Central memory CD8-positive, alpha-beta T cell (primary cell): ENCODE measurements at regions not wholly inside any gene's neighbourhood (a gene's known extent, or its start where the extent isn't known, plus 50 kb on each side); places are given as distances from the start of the nearest gene placed in this dataset.

Experiments
- ATAC-seq: fragments of 150-1000 bp; cut with Tn5 transposase; replicated peaks from 2 replicates; pipeline ENCODE4 v1.10.0; 2022; ENCODE audit warnings: mild to moderate bottlenecking, moderate FRiP score, moderate number of reproducible peaks; ENCODE audit not compliant: poor library complexity, severe bottlenecking; ENCODE audit errors: extremely low read depth
- DNase-seq, 2 donors: peaks; one replicate each; pipeline ENCODE4 v3.0.0; 2021; ENCODE audit warnings: low spot score in 2 of 2
- H3K27ac Mint-ChIP-seq: one replicate; pipeline ENCODE4 v1.8.0; 2022; ENCODE audit warnings: low read depth, mild to moderate bottlenecking, moderate library complexity, mixed read lengths
- H3K27me3 Mint-ChIP-seq: one replicate; pipeline ENCODE4 v1.8.0; 2022; ENCODE audit warnings: mixed read lengths
- H3K36me3 Mint-ChIP-seq: one replicate; pipeline ENCODE4 v1.8.0; 2022; ENCODE audit warnings: mild to moderate bottlenecking, moderate library complexity, mixed read lengths; ENCODE audit not compliant: insufficient read depth
- H3K4me1 Mint-ChIP-seq: one replicate; pipeline ENCODE4 v1.8.0; 2022; ENCODE audit warnings: mixed read lengths
- H3K4me3 Mint-ChIP-seq: one replicate; pipeline ENCODE4 v1.8.0; 2022; ENCODE audit warnings: mild to moderate bottlenecking, moderate library complexity, mixed read lengths
- H3K9me3 Mint-ChIP-seq: one replicate; pipeline ENCODE4 v1.8.0; 2022; ENCODE audit warnings: mixed read lengths

- H3K36me3 Mint-ChIP-seq = no peaks in the 10 kb centered on the region
- DNase-seq (no peak), ATAC-seq (no peak)
- H3K4me1 Mint-ChIP-seq = no peaks in the 10 kb centered on the region
- H3K27ac Mint-ChIP-seq = no peak overlapping the region
- H3K9me3 Mint-ChIP-seq = no peaks in the 10 kb centered on the region
- H3K27me3 Mint-ChIP-seq = no peaks in the 10 kb centered on the region
- H3K4me3 Mint-ChIP-seq = no peak overlapping the region
These were observed 878.8 kb downstream of the RNF144A start for GRCh38 chr2:7795778-7796563.

- Mint-ChIP-seq H3K27ac (no peak overlapping the region), H3K4me1 (no peaks in the 10 kb centered on the region), H3K27me3 (no peaks in the 10 kb centered on the region), H3K9me3 (peaks cover 5% of the 10 kb centered on the region), H3K4me3 (no peak overlapping the region), H3K36me3 (no peaks in the 10 kb centered on the region)
- DNase-seq (no peak), ATAC-seq (no peak)
These were observed 881.8 kb upstream of the ID2 start for GRCh38 chr2:7800031-7800430.

GRCh38 chr2:7801212-7801611, 880.6 kb upstream of the ID2 start:
- H3K4me1 Mint-ChIP-seq = no peaks in the 10 kb centered on the region
- no peak overlapping the region for H3K4me3 Mint-ChIP-seq
- ATAC-seq (no peak), DNase-seq (no peak)
- no peaks in the 10 kb centered on the region for H3K36me3 Mint-ChIP-seq
- H3K27me3 Mint-ChIP-seq = no peaks in the 10 kb centered on the region
- no peak overlapping the region for H3K27ac Mint-ChIP-seq
- H3K9me3 Mint-ChIP-seq = peaks cover 5% of the 10 kb centered on the region

GRCh38 chr2:7803515-7803914, 878.3 kb upstream of the ID2 start:
- ATAC-seq (no peak), DNase-seq (no peak)
- Mint-ChIP-seq H3K4me3 (no peak overlapping the region), H3K27ac (no peak overlapping the region), H3K4me1 (no peaks in the 10 kb centered on the region), H3K27me3 (no peaks in the 10 kb centered on the region), H3K36me3 (no peaks in the 10 kb centered on the region), H3K9me3 (peaks cover 5% of the 10 kb centered on the region)

GRCh38 chr2:7809640-7810039, 872.2 kb upstream of the ID2 start:
- no peaks in the 10 kb centered on the region for H3K36me3 Mint-ChIP-seq
- no peak overlapping the region for H3K27ac Mint-ChIP-seq
- H3K4me1 Mint-ChIP-seq = peaks cover 6% of the 10 kb centered on the region
- ATAC-seq (no peak), DNase-seq (no peak)
- no peak overlapping the region for H3K4me3 Mint-ChIP-seq
- H3K9me3 Mint-ChIP-seq = no peaks in the 10 kb centered on the region
- no peaks in the 10 kb centered on the region for H3K27me3 Mint-ChIP-seq

GRCh38 chr2:7811073-7811472, 870.8 kb upstream of the ID2 start:
- Mint-ChIP-seq H3K36me3 (no peaks in the 10 kb centered on the region), H3K27me3 (no peaks in the 10 kb centered on the region), H3K9me3 (no peaks in the 10 kb centered on the region), H3K27ac (no peak overlapping the region), H3K4me1 (peaks cover 6% of the 10 kb centered on the region), H3K4me3 (no peak overlapping the region)
- ATAC-seq = no peak
- no peak for DNase-seq

GRCh38 chr2:7812231-7812995, 869.4 kb upstream of the ID2 start:
- no peak overlapping the region for H3K4me3 Mint-ChIP-seq
- ATAC-seq = no peak
- H3K4me1 Mint-ChIP-seq = peaks cover 6% of the 10 kb centered on the region
- no peak for DNase-seq
- H3K9me3 Mint-ChIP-seq = no peaks in the 10 kb centered on the region
- H3K27ac Mint-ChIP-seq = no peak overlapping the region
- no peaks in the 10 kb centered on the region for H3K36me3 Mint-ChIP-seq
- no peaks in the 10 kb centered on the region for H3K27me3 Mint-ChIP-seq

- ATAC-seq = no peak
- Mint-ChIP-seq H3K4me1 (peaks cover 6% of the 10 kb centered on the region), H3K36me3 (no peaks in the 10 kb centered on the region), H3K27ac (no peak overlapping the region), H3K9me3 (no peaks in the 10 kb centered on the region), H3K27me3 (no peaks in the 10 kb centered on the region), H3K4me3 (no peak overlapping the region)
- no peak for DNase-seq
These were observed 868.1 kb upstream of the ID2 start for GRCh38 chr2:7813541-7814292.

- Mint-ChIP-seq H3K27ac (no peak overlapping the region), H3K9me3 (no peaks in the 10 kb centered on the region), H3K4me3 (no peak overlapping the region), H3K27me3 (no peaks in the 10 kb centered on the region), H3K36me3 (no peaks in the 10 kb centered on the region), H3K4me1 (no peaks in the 10 kb centered on the region)
- DNase-seq (no peak), ATAC-seq (no peak)
These were observed 866.1 kb upstream of the ID2 start for GRCh38 chr2:7815726-7816125.

- no peak for DNase-seq
- Mint-ChIP-seq H3K27ac (no peak overlapping the region), H3K4me1 (no peaks in the 10 kb centered on the region), H3K27me3 (no peaks in the 10 kb centered on the region), H3K36me3 (no peaks in the 10 kb centered on the region), H3K9me3 (no peaks in the 10 kb centered on the region), H3K4me3 (no peak overlapping the region)
- ATAC-seq = no peak
These were observed 865.6 kb upstream of the ID2 start for GRCh38 chr2:7816233-7816632.

GRCh38 chr2:7816944-7817343, 864.9 kb upstream of the ID2 start:
- no peaks in the 10 kb centered on the region for H3K4me1 Mint-ChIP-seq
- no peak overlapping the region for H3K27ac Mint-ChIP-seq
- ATAC-seq = no peak
- no peaks in the 10 kb centered on the region for H3K9me3 Mint-ChIP-seq
- H3K27me3 Mint-ChIP-seq = no peaks in the 10 kb centered on the region
- H3K36me3 Mint-ChIP-seq = no peaks in the 10 kb centered on the region
- H3K4me3 Mint-ChIP-seq = no peak overlapping the region
- DNase-seq = no peak

GRCh38 chr2:7819316-7819715, 862.5 kb upstream of the ID2 start:
- H3K9me3 Mint-ChIP-seq = no peaks in the 10 kb centered on the region
- H3K4me1 Mint-ChIP-seq = no peaks in the 10 kb centered on the region
- no peak overlapping the region for H3K27ac Mint-ChIP-seq
- no peaks in the 10 kb centered on the region for H3K36me3 Mint-ChIP-seq
- ATAC-seq (no peak), DNase-seq (no peak)
- H3K27me3 Mint-ChIP-seq = no peaks in the 10 kb centered on the region
- H3K4me3 Mint-ChIP-seq = no peak overlapping the region

- Mint-ChIP-seq H3K4me3 (no peak overlapping the region), H3K9me3 (no peaks in the 10 kb centered on the region), H3K27ac (no peak overlapping the region), H3K4me1 (no peaks in the 10 kb centered on the region), H3K36me3 (no peaks in the 10 kb centered on the region), H3K27me3 (no peaks in the 10 kb centered on the region)
- no peak for ATAC-seq
- no peak for DNase-seq
These were observed 862.0 kb upstream of the ID2 start for GRCh38 chr2:7819850-7820249.
